ENCODE measurements at regions not wholly inside any gene's neighbourhood (a gene's known extent, or its start where the extent isn't known, plus 50 kb on each side); places are given as distances from the start of the nearest gene placed in this dataset.

- no peak overlapping the region for H3K27ac Mint-ChIP-seq (ENCODE audit: unreplicated experiment)
- peaks cover 5% of the 10 kb centered on the region for H3K9me3 Mint-ChIP-seq (ENCODE audit: low read depth)
- no peak for DNase-seq (ENCODE audit: low spot score)
- no peak for TF ChIP-seq CTCF (IDR thresholded peaks at IDR 0.05)
- no peak overlapping the region for H3K4me3 Mint-ChIP-seq (ENCODE audit: unreplicated experiment)
- H3K36me3 Mint-ChIP-seq (ENCODE audit: low read depth) = no peaks in the 10 kb centered on the region
- H3K4me1 Mint-ChIP-seq (ENCODE audit: low read depth) = no peaks in the 10 kb centered on the region
- H3K27me3 Mint-ChIP-seq (ENCODE audit: low read depth) = no peaks in the 10 kb centered on the region
Measured at GRCh38 chr3:81985996-81986723, 224.7 kb upstream of the GBE1 start.

DNA sequence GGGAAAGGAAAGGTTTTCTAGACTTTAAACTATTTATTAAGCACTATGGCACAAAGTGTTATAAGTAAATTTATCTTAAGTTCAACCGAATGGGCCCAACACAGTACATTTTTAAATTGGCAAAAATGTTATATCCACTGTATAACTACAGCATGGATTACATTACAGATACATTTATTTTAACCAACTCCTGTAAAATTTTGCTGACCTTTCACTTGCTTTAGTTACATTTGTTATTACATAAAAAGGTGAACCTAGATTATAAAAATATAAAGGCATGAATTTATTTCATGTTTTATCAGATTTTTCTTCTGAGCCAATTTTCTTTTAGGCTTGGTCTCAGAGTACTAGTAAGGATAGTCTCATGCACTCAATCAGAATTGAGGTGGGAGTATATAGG is 221.9 kb upstream of the GBE1 start:
- Mint-ChIP-seq H3K9me3 (ENCODE audit: low read depth) (peaks cover 5% of the 10 kb centered on the region), H3K27ac (ENCODE audit: unreplicated experiment) (no peak overlapping the region), H3K4me1 (ENCODE audit: low read depth) (no peaks in the 10 kb centered on the region), H3K4me3 (ENCODE audit: unreplicated experiment) (no peak overlapping the region), H3K36me3 (ENCODE audit: low read depth) (no peaks in the 10 kb centered on the region), H3K27me3 (ENCODE audit: low read depth) (no peaks in the 10 kb centered on the region)
- no peak for TF ChIP-seq CTCF (IDR thresholded peaks at IDR 0.05)
- DNase-seq (ENCODE audit: low spot score) = no peak

GRCh38 chr3:81980596-81981494 is 219.4 kb upstream of the GBE1 start:
- Mint-ChIP-seq H3K36me3 (ENCODE audit: low read depth) (no peaks in the 10 kb centered on the region), H3K27me3 (ENCODE audit: low read depth) (no peaks in the 10 kb centered on the region), H3K4me1 (ENCODE audit: low read depth) (no peaks in the 10 kb centered on the region), H3K9me3 (ENCODE audit: low read depth) (peaks cover 2% of the 10 kb centered on the region), H3K27ac (ENCODE audit: unreplicated experiment) (no peak overlapping the region), H3K4me3 (ENCODE audit: unreplicated experiment) (no peak overlapping the region)
- no peak for TF ChIP-seq CTCF (IDR thresholded peaks at IDR 0.05)
- DNase-seq (ENCODE audit: low spot score) = no peak

- no peak for DNase-seq (ENCODE audit: low spot score)
- H3K27ac Mint-ChIP-seq (ENCODE audit: unreplicated experiment) = no peak overlapping the region
- H3K27me3 Mint-ChIP-seq (ENCODE audit: low read depth) = no peaks in the 10 kb centered on the region
- H3K9me3 Mint-ChIP-seq (ENCODE audit: low read depth) = peaks cover 18% of the 10 kb centered on the region
- H3K36me3 Mint-ChIP-seq (ENCODE audit: low read depth) = peaks cover 5% of the 10 kb centered on the region
- no peak for TF ChIP-seq CTCF (IDR thresholded peaks at IDR 0.05)
- H3K4me3 Mint-ChIP-seq (ENCODE audit: unreplicated experiment) = no peak overlapping the region
- no peaks in the 10 kb centered on the region for H3K4me1 Mint-ChIP-seq (ENCODE audit: low read depth)
Measured at GRCh38 chr3:81974751-81975150, 213.3 kb upstream of the GBE1 start.

DNA sequence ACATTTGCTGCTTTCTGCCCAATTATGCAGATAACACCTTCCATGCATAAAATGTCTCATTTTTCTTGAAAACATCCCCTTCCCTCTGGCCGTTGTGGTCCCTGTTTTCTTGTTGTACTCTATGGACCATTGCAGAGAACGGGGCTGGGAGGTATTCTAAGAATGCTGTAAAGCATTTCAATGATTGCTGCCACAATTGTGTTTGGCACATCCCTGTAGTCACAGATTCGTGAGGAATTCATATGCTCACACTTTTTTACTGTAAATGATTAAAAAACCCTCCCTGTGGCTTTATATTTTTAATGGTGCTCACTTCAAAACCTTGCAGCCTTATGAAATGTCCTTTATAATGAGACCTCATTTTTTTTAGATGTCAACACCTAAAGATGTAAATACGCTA is 207.2 kb upstream of the GBE1 start:
- Mint-ChIP-seq H3K27ac (ENCODE audit: unreplicated experiment) (no peak overlapping the region), H3K4me1 (ENCODE audit: low read depth) (peaks cover 14% of the 10 kb centered on the region), H3K36me3 (ENCODE audit: low read depth) (peaks cover 5% of the 10 kb centered on the region), H3K27me3 (ENCODE audit: low read depth) (no peaks in the 10 kb centered on the region), H3K9me3 (ENCODE audit: low read depth) (peaks cover 18% of the 10 kb centered on the region), H3K4me3 (ENCODE audit: unreplicated experiment) (no peak overlapping the region)
- no peak for DNase-seq (ENCODE audit: low spot score)
- TF ChIP-seq CTCF (IDR thresholded peaks at IDR 0.05) = no peak
